Activated naive CD8-positive, alpha-beta T cell treated with anti-CD3 and anti-CD28 coated beads, Interleukin-2, amount 50 U/mL, for 24 hours (primary cell): ENCODE measurements at regions not wholly inside any gene's neighbourhood (a gene's known extent, or its start where the extent isn't known, plus 50 kb on each side); places are given as distances from the start of the nearest gene placed in this dataset.
"Not testable (repeated sequence)": the region's sequence is repeated elsewhere in the genome, so short reads cannot be mapped to it uniquely, and the experiment has no call there.

Experiments
- ATAC-seq: fragments of 150-1000 bp; cut with Tn5 transposase; one replicate; pipeline ENCODE4 v1.10.0; 2021
- DNase-seq: peaks from one replicate; pipeline ENCODE4 v3.0.0; 2021
- H3K27ac Mint-ChIP-seq: one replicate; pipeline ENCODE4 v1.8.0; 2021; ENCODE audit warnings: mild to moderate bottlenecking, mixed read lengths
- H3K27me3 Mint-ChIP-seq: one replicate; pipeline ENCODE4 v1.8.0; 2021; ENCODE audit warnings: mixed read lengths
- H3K36me3 Mint-ChIP-seq: one replicate; pipeline ENCODE4 v1.8.0; 2021; ENCODE audit warnings: low read depth, mixed read lengths
- H3K4me1 Mint-ChIP-seq: one replicate; pipeline ENCODE4 v1.8.0; 2021; ENCODE audit warnings: mixed read lengths
- H3K4me3 Mint-ChIP-seq: one replicate; pipeline ENCODE4 v1.8.0; 2021; ENCODE audit warnings: mild to moderate bottlenecking, moderate library complexity, mixed read lengths
- H3K9me3 Mint-ChIP-seq: one replicate; pipeline ENCODE4 v1.8.0; 2021; ENCODE audit warnings: mixed read lengths

GRCh38 chrY:12212394-12212793 is 488.6 kb upstream of the USP9Y start:
- Mint-ChIP-seq H3K4me1 (peaks cover 54% of the 10 kb centered on the region), H3K27ac (no peak overlapping the region), H3K27me3 (peaks cover under 1% of the 10 kb centered on the region), H3K36me3 (peaks cover 39% of the 10 kb centered on the region), H3K4me3 (no peak overlapping the region), H3K9me3 (peaks cover 59% of the 10 kb centered on the region)
- ATAC-seq (no peak), DNase-seq (no peak)

GRCh38 chrY:12215564-12216022 is 485.4 kb upstream of the USP9Y start:
- peak overlapping the region; percentile 61 for H3K27ac Mint-ChIP-seq
- peaks cover 41% of the 10 kb centered on the region for H3K36me3 Mint-ChIP-seq
- ATAC-seq (peak; percentile 75), DNase-seq (no peak)
- no peaks in the 10 kb centered on the region for H3K27me3 Mint-ChIP-seq
- peaks cover 63% of the 10 kb centered on the region for H3K9me3 Mint-ChIP-seq
- H3K4me3 Mint-ChIP-seq = peak overlapping the region; percentile 13
- peaks cover 63% of the 10 kb centered on the region for H3K4me1 Mint-ChIP-seq

- Mint-ChIP-seq H3K27ac (no peak overlapping the region), H3K4me3 (no peak overlapping the region), H3K36me3 (no peaks in the 10 kb centered on the region), H3K9me3 (no peaks in the 10 kb centered on the region), H3K4me1 (no peaks in the 10 kb centered on the region), H3K27me3 (peaks cover 2% of the 10 kb centered on the region)
- ATAC-seq = no peak
- no peak for DNase-seq
Observed at GRCh38 chrY:12230921-12231320, 470.1 kb upstream of the USP9Y start.

- Mint-ChIP-seq H3K27ac (no peak overlapping the region), H3K36me3 (no peaks in the 10 kb centered on the region), H3K27me3 (no peaks in the 10 kb centered on the region), H3K9me3 (no peaks in the 10 kb centered on the region), H3K4me1 (no peaks in the 10 kb centered on the region), H3K4me3 (no peak overlapping the region)
- ATAC-seq = no peak
- DNase-seq = no peak
Observed at GRCh38 chrY:12236399-12236798, 464.6 kb upstream of the USP9Y start.

- H3K4me3 Mint-ChIP-seq, ATAC-seq, H3K4me1 Mint-ChIP-seq, H3K9me3 Mint-ChIP-seq, H3K27me3 Mint-ChIP-seq, H3K27ac Mint-ChIP-seq, H3K36me3 Mint-ChIP-seq, DNase-seq: not testable (repeated sequence)
Observed at GRCh38 chrY:12240326-12240725, 460.7 kb upstream of the USP9Y start.

GRCh38 chrY:12244146-12244545 is 456.9 kb upstream of the USP9Y start:
- H3K4me1 Mint-ChIP-seq = no peaks in the 10 kb centered on the region
- H3K27ac Mint-ChIP-seq = no peak overlapping the region
- no peak overlapping the region for H3K4me3 Mint-ChIP-seq
- ATAC-seq = no peak
- H3K36me3 Mint-ChIP-seq = no peaks in the 10 kb centered on the region
- H3K9me3 Mint-ChIP-seq = no peaks in the 10 kb centered on the region
- DNase-seq = no peak
- H3K27me3 Mint-ChIP-seq = peaks cover 3% of the 10 kb centered on the region

GRCh38 chrY:12253756-12254155 is 447.3 kb upstream of the USP9Y start:
- Mint-ChIP-seq H3K4me3 (no peak overlapping the region), H3K4me1 (peaks cover 6% of the 10 kb centered on the region), H3K9me3 (no peaks in the 10 kb centered on the region), H3K27me3 (peaks cover 10% of the 10 kb centered on the region), H3K27ac (no peak overlapping the region), H3K36me3 (no peaks in the 10 kb centered on the region)
- ATAC-seq (no peak), DNase-seq (no peak)

- H3K9me3 Mint-ChIP-seq = no peaks in the 10 kb centered on the region
- no peak for ATAC-seq
- H3K36me3 Mint-ChIP-seq = no peaks in the 10 kb centered on the region
- H3K27me3 Mint-ChIP-seq = no peaks in the 10 kb centered on the region
- DNase-seq = no peak
- no peak overlapping the region for H3K27ac Mint-ChIP-seq
- H3K4me3 Mint-ChIP-seq = no peak overlapping the region
- no peaks in the 10 kb centered on the region for H3K4me1 Mint-ChIP-seq
Observed at GRCh38 chrY:12271162-12271561, 429.9 kb upstream of the USP9Y start.

GRCh38 chrY:12285608-12286007 is 415.4 kb upstream of the USP9Y start:
- H3K9me3 Mint-ChIP-seq = no peaks in the 10 kb centered on the region
- no peak overlapping the region for H3K27ac Mint-ChIP-seq
- H3K4me3 Mint-ChIP-seq = no peak overlapping the region
- H3K36me3 Mint-ChIP-seq = no peaks in the 10 kb centered on the region
- DNase-seq (no peak), ATAC-seq (no peak)
- H3K27me3 Mint-ChIP-seq = no peaks in the 10 kb centered on the region
- H3K4me1 Mint-ChIP-seq = peaks cover 14% of the 10 kb centered on the region

- DNase-seq (no peak), ATAC-seq (no peak)
- H3K4me1 Mint-ChIP-seq = peaks cover 14% of the 10 kb centered on the region
- H3K4me3 Mint-ChIP-seq = peak overlapping the region; percentile 3
- H3K9me3 Mint-ChIP-seq = no peaks in the 10 kb centered on the region
- H3K36me3 Mint-ChIP-seq = no peaks in the 10 kb centered on the region
- H3K27me3 Mint-ChIP-seq = no peaks in the 10 kb centered on the region
- peak overlapping the region; percentile 38 for H3K27ac Mint-ChIP-seq
Observed at GRCh38 chrY:12288919-12289318, 412.1 kb upstream of the USP9Y start.

GRCh38 chrY:12289415-12289814 is 411.6 kb upstream of the USP9Y start:
- H3K4me3 Mint-ChIP-seq = peak overlapping the region; percentile 3
- peaks cover 14% of the 10 kb centered on the region for H3K4me1 Mint-ChIP-seq
- H3K27me3 Mint-ChIP-seq = no peaks in the 10 kb centered on the region
- DNase-seq (no peak), ATAC-seq (no peak)
- no peaks in the 10 kb centered on the region for H3K36me3 Mint-ChIP-seq
- peak overlapping the region; percentile 38 for H3K27ac Mint-ChIP-seq
- H3K9me3 Mint-ChIP-seq = no peaks in the 10 kb centered on the region

- no peak for DNase-seq
- no peaks in the 10 kb centered on the region for H3K9me3 Mint-ChIP-seq
- no peak for ATAC-seq
- no peaks in the 10 kb centered on the region for H3K36me3 Mint-ChIP-seq
- H3K27ac Mint-ChIP-seq = no peak overlapping the region
- H3K27me3 Mint-ChIP-seq = no peaks in the 10 kb centered on the region
- H3K4me1 Mint-ChIP-seq = peaks cover 14% of the 10 kb centered on the region
- no peak overlapping the region for H3K4me3 Mint-ChIP-seq
Observed at GRCh38 chrY:12292542-12292941, 408.5 kb upstream of the USP9Y start.

GRCh38 chrY:12296460-12296859 is 404.6 kb upstream of the USP9Y start:
- DNase-seq (no peak), ATAC-seq (no peak)
- Mint-ChIP-seq H3K9me3 (no peaks in the 10 kb centered on the region), H3K4me1 (no peaks in the 10 kb centered on the region), H3K27ac (no peak overlapping the region), H3K36me3 (no peaks in the 10 kb centered on the region), H3K4me3 (no peak overlapping the region), H3K27me3 (no peaks in the 10 kb centered on the region)

- H3K4me3 Mint-ChIP-seq, H3K27ac Mint-ChIP-seq, H3K27me3 Mint-ChIP-seq, H3K4me1 Mint-ChIP-seq, ATAC-seq, DNase-seq, H3K36me3 Mint-ChIP-seq, H3K9me3 Mint-ChIP-seq: not testable (repeated sequence)
Observed at GRCh38 chrY:12299796-12300195, 401.2 kb upstream of the USP9Y start.

- peak; percentile 71 for ATAC-seq
Observed at GRCh38 chrY:12303464-12303863, 397.6 kb upstream of the USP9Y start.

GRCh38 chrY:12305456-12305855 is 395.6 kb upstream of the USP9Y start:
- DNase-seq (no peak), ATAC-seq (no peak)
- H3K4me1 Mint-ChIP-seq = peaks cover 7% of the 10 kb centered on the region
- no peak overlapping the region for H3K27ac Mint-ChIP-seq
- peaks cover 3% of the 10 kb centered on the region for H3K9me3 Mint-ChIP-seq
- no peaks in the 10 kb centered on the region for H3K27me3 Mint-ChIP-seq
- H3K36me3 Mint-ChIP-seq = no peaks in the 10 kb centered on the region
- no peak overlapping the region for H3K4me3 Mint-ChIP-seq

More at GRCh38 chrY:12303464-12303863, 397.6 kb upstream of the USP9Y start:
- Mint-ChIP-seq H3K9me3 (peaks cover 3% of the 10 kb centered on the region), H3K36me3 (no peaks in the 10 kb centered on the region), H3K4me1 (peaks cover 7% of the 10 kb centered on the region), H3K27ac (peak overlapping the region; percentile 37), H3K4me3 (peak overlapping the region; percentile 49), H3K27me3 (no peaks in the 10 kb centered on the region)
- DNase-seq = peak; percentile 4
